ENCODE measurements at regions not wholly inside any gene's neighbourhood (a gene's known extent, or its start where the extent isn't known, plus 50 kb on each side); places are given as distances from the start of the nearest gene placed in this dataset.

GRCh38 chr5:87788416-87788815, 375.7 kb upstream of the CCNH start:
- no peak overlapping the region for H3K4me3 ChIP-seq (ENCODE audit: low read depth, low read length)
- Mint-ChIP-seq H3K9me3 (ENCODE audit: unreplicated experiment) (no peaks in the 10 kb centered on the region), H3K36me3 (ENCODE audit: insufficient read depth, unreplicated experiment) (no peaks in the 10 kb centered on the region), H3K4me1 (ENCODE audit: low read depth, unreplicated experiment) (no peaks in the 10 kb centered on the region), H3K27ac (ENCODE audit: unreplicated experiment) (no peak overlapping the region), H3K27me3 (ENCODE audit: insufficient read depth, unreplicated experiment) (peaks cover 3% of the 10 kb centered on the region), H3K4me3 (ENCODE audit: unreplicated experiment) (no peak overlapping the region)
- intact Hi-C loops (cut with micrococcal nuclease; ENCODE audit: unreplicated experiment) = no loop called here
- ChIA-PET CTCF (no interaction called here), POLR2A (no interaction called here)
- no peak for DNase-seq
- no peaks in the 10 kb centered on the region for H3K36me3 ChIP-seq (ENCODE audit: control insufficient read depth, insufficient read depth, low read length)
- H3K27me3 ChIP-seq (replicated peaks; ENCODE audit: control insufficient read depth, insufficient read depth, low read length) = no peaks in the 10 kb centered on the region
- H3K4me1 ChIP-seq = no peaks in the 10 kb centered on the region
- BruUV-seq (replicated peaks) = no TSS peak
- no peaks in the 10 kb centered on the region for H3K9me3 ChIP-seq
- TF ChIP-seq CTCF (IDR thresholded peaks at IDR 0.05; ENCODE audit: insufficient read depth in 1 of 2, low read depth in 1 of 2, low read length in 1 of 2, severe bottlenecking in 1 of 2, unreplicated experiment in 1 of 2) = no peak

GRCh38 chr5:87787625-87788256, 375.0 kb upstream of the CCNH start:
- intact Hi-C loops (cut with micrococcal nuclease; ENCODE audit: unreplicated experiment) = no loop called here
- Histone ChIP-seq H3K36me3 (ENCODE audit: control insufficient read depth, insufficient read depth, low read length) (no peaks in the 10 kb centered on the region), H3K9me3 (no peaks in the 10 kb centered on the region), H3K4me3 (ENCODE audit: low read depth, low read length) (no peak overlapping the region), H3K4me1 (no peaks in the 10 kb centered on the region), H3K27me3 (replicated peaks; ENCODE audit: control insufficient read depth, insufficient read depth, low read length) (no peaks in the 10 kb centered on the region)
- Mint-ChIP-seq H3K4me1 (ENCODE audit: low read depth, unreplicated experiment) (no peaks in the 10 kb centered on the region), H3K9me3 (ENCODE audit: unreplicated experiment) (no peaks in the 10 kb centered on the region), H3K36me3 (ENCODE audit: insufficient read depth, unreplicated experiment) (no peaks in the 10 kb centered on the region), H3K27me3 (ENCODE audit: insufficient read depth, unreplicated experiment) (peaks cover 3% of the 10 kb centered on the region), H3K4me3 (ENCODE audit: unreplicated experiment) (no peak overlapping the region), H3K27ac (ENCODE audit: unreplicated experiment) (no peak overlapping the region)
- ChIA-PET CTCF (no interaction called here), POLR2A (no interaction called here)
- no peak for TF ChIP-seq CTCF (IDR thresholded peaks at IDR 0.05; ENCODE audit: insufficient read depth in 1 of 2, low read depth in 1 of 2, low read length in 1 of 2, severe bottlenecking in 1 of 2, unreplicated experiment in 1 of 2)
- BruUV-seq (replicated peaks) = no TSS peak
- no peak for DNase-seq

- no peak overlapping the region for H3K27ac Mint-ChIP-seq (ENCODE audit: unreplicated experiment)
- no peaks in the 10 kb centered on the region for H3K27me3 ChIP-seq (replicated peaks; ENCODE audit: control insufficient read depth, insufficient read depth, low read length)
- H3K4me1 ChIP-seq = no peaks in the 10 kb centered on the region
- no peak overlapping the region for H3K4me3 Mint-ChIP-seq (ENCODE audit: unreplicated experiment)
- no peak for DNase-seq
- CTCF ChIA-PET = no interaction called here
- TF ChIP-seq CTCF (IDR thresholded peaks at IDR 0.05; ENCODE audit: insufficient read depth in 1 of 2, low read depth in 1 of 2, low read length in 1 of 2, severe bottlenecking in 1 of 2, unreplicated experiment in 1 of 2) = no peak
- H3K9me3 Mint-ChIP-seq (ENCODE audit: unreplicated experiment) = no peaks in the 10 kb centered on the region
- intact Hi-C loops (cut with micrococcal nuclease; ENCODE audit: unreplicated experiment) = no loop called here
- BruUV-seq (replicated peaks) = no TSS peak
- no peaks in the 10 kb centered on the region for H3K36me3 Mint-ChIP-seq (ENCODE audit: insufficient read depth, unreplicated experiment)
- H3K9me3 ChIP-seq = no peaks in the 10 kb centered on the region
- no peaks in the 10 kb centered on the region for H3K36me3 ChIP-seq (ENCODE audit: control insufficient read depth, insufficient read depth, low read length)
- H3K4me3 ChIP-seq (ENCODE audit: low read depth, low read length) = no peak overlapping the region
- POLR2A ChIA-PET = no interaction called here
- H3K4me1 Mint-ChIP-seq (ENCODE audit: low read depth, unreplicated experiment) = no peaks in the 10 kb centered on the region
- H3K27me3 Mint-ChIP-seq (ENCODE audit: insufficient read depth, unreplicated experiment) = peaks cover 3% of the 10 kb centered on the region
Observed at GRCh38 chr5:87787086-87787485, 374.4 kb upstream of the CCNH start.
